GM23338 (cell line): ENCODE measurements at regions not wholly inside any gene's neighbourhood (a gene's known extent, or its start where the extent isn't known, plus 50 kb on each side); places are given as distances from the start of the nearest gene placed in this dataset.

Source experiments
- ATAC-seq: fragments of 200-7000 bp; cut with Tn5 transposase; 3 replicates; pipeline ENCODE4 v1.9.1; 2020
- DNase-seq: peaks from one replicate; pipeline ENCODE4 v3.0.0-alpha.2; 2015; ENCODE audit warnings: low spot score
- H2AFZ ChIP-seq: fragments of 200-600 bp; sonication (generic); 2 replicates; pipeline ENCODE4 v1.8.0; 2016; ENCODE audit warnings: antibody characterized with exemption, mild to moderate bottlenecking, moderate library complexity
- H3F3A ChIP-seq: fragments of 200-600 bp; sonication (generic); replicated peaks from 2 replicates; pipeline ENCODE4 v1.8.0; 2017; ENCODE audit warnings: antibody characterized with exemption, mixed run types, low read depth
- H3K27ac ChIP-seq: fragments of 200-600 bp; sonication (generic); 2 replicates; pipeline ENCODE4 v1.6.1; 2016; ENCODE audit warnings: low read depth
- H3K27me3 ChIP-seq: fragments of 200-600 bp; sonication (generic); 2 replicates; pipeline ENCODE4 v1.8.0; 2016; ENCODE audit warnings: mild to moderate bottlenecking, mixed run types, moderate library complexity; ENCODE audit not compliant: insufficient read depth
- H3K36me3 ChIP-seq: fragments of 200-600 bp; sonication (generic); 2 replicates; pipeline ENCODE4 v1.8.0; 2016; ENCODE audit warnings: mild to moderate bottlenecking; ENCODE audit not compliant: insufficient read depth
- H3K4me1 ChIP-seq: fragments of 200-600 bp; sonication (generic); 2 replicates; pipeline ENCODE4 v1.8.0; 2016; ENCODE audit warnings: mild to moderate bottlenecking, moderate library complexity; ENCODE audit not compliant: insufficient read depth
- H3K4me2 ChIP-seq: fragments of 200-600 bp; sonication (generic); 2 replicates; pipeline ENCODE4 v1.7.1; 2017; ENCODE audit warnings: mixed run types
- H3K4me3 ChIP-seq: fragments of 200-600 bp; sonication (generic); 2 replicates; pipeline ENCODE4 v1.6.1; 2016; ENCODE audit warnings: mixed run types
- H3K79me2 ChIP-seq: fragments of 200-600 bp; sonication (generic); replicated peaks from 2 replicates; pipeline ENCODE4 v1.8.0; 2017; ENCODE audit warnings: mild to moderate bottlenecking; ENCODE audit not compliant: insufficient read depth
- H3K9me2 ChIP-seq: fragments of 200-600 bp; sonication (generic); 2 replicates; pipeline ENCODE4 v1.8.0; 2017; ENCODE audit not compliant: insufficient read depth
- H4K20me1 ChIP-seq: fragments of 200-600 bp; sonication (generic); replicated peaks from 2 replicates; pipeline ENCODE4 v1.8.0; 2017; ENCODE audit warnings: mild to moderate bottlenecking; ENCODE audit not compliant: insufficient read depth
- H3K27ac Mint-ChIP-seq: 2 replicates; pipeline ENCODE4 v1.8.0; 2020; ENCODE audit warnings: inconsistent platforms, mild to moderate bottlenecking, moderate library complexity, mixed read lengths
- H3K27me3 Mint-ChIP-seq: 3 replicates; pipeline ENCODE4 v1.8.0; 2022; ENCODE audit warnings: low read depth, mild to moderate bottlenecking, moderate library complexity, mixed read lengths, inconsistent platforms; ENCODE audit not compliant: insufficient read depth, poor library complexity
- H3K36me3 Mint-ChIP-seq: 3 replicates; pipeline ENCODE4 v1.8.0; 2021; ENCODE audit warnings: low read depth, mild to moderate bottlenecking, inconsistent platforms, moderate library complexity, mixed read lengths
- H3K4me1 Mint-ChIP-seq: 3 replicates; pipeline ENCODE4 v1.8.0; 2020; ENCODE audit warnings: mild to moderate bottlenecking, inconsistent platforms, mixed read lengths
- H3K4me3 Mint-ChIP-seq: 3 replicates; pipeline ENCODE4 v1.8.0; 2021; ENCODE audit warnings: moderate library complexity, mild to moderate bottlenecking, inconsistent platforms, mixed read lengths
- H3K9me3 Mint-ChIP-seq: 3 replicates; pipeline ENCODE4 v1.8.0; 2020; ENCODE audit warnings: moderate library complexity, mild to moderate bottlenecking, inconsistent platforms, mixed read lengths
- EZH2 ChIP-seq: fragments of 200-600 bp; sonication (generic); IDR thresholded peaks from one replicate; pipeline ENCODE4 v1.8.0; 2017; ENCODE audit warnings: antibody characterized with exemption, mild to moderate bottlenecking, low read depth; ENCODE audit not compliant: unreplicated experiment
- EZH2phosphoT487 ChIP-seq: fragments of 200-600 bp; sonication (generic); IDR thresholded peaks from one replicate; pipeline ENCODE4 v1.8.1; 2018; ENCODE audit warnings: antibody characterized with exemption; ENCODE audit not compliant: unreplicated experiment
- TF ChIP-seq, protein P1 (sequence below): IDR thresholded peaks from 2 replicates; pipeline ENCODE4 v1.6.1; 2016; ENCODE audit warnings: antibody characterized with exemption
- TF ChIP-seq, protein P2 (sequence below): fragments of 250-450 bp; sonication (Bioruptor Pico); IDR thresholded peaks from 2 replicates; pipeline ENCODE4 v1.5.0; 2020; ENCODE audit warnings: mild to moderate bottlenecking, moderate library complexity
- TF ChIP-seq, protein P3 (sequence below): IDR thresholded peaks from one replicate; pipeline ENCODE4 v1.6.1; 2018; ENCODE audit warnings: antibody characterized with exemption; ENCODE audit not compliant: unreplicated experiment

DNA sequence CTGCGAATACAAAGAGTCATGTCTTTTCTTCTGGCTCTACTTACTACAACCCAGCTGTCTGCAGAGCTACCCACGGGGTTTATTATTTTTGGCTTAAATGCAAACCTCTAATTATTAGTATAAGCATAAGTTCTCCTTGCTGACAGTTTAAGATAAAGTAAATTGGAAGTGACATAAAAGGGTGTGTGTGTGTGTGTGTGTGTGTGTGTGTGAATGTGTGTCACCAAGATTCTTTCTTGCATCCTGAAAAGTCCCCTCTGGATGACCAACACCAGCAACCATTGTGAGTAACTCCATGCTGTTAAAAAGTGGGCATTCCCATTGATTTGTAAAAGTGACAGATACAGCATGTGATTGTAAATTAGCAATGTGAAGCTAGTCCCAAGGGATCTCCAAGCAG is 803.8 kb upstream of the ZNF608 start:
- Mint-ChIP-seq H3K4me3 (no peak overlapping the region), H3K36me3 (no peaks in the 10 kb centered on the region), H3K27me3 (no peaks in the 10 kb centered on the region), H3K9me3 (no peaks in the 10 kb centered on the region), H3K4me1 (peaks cover 21% of the 10 kb centered on the region), H3K27ac (peak overlapping the region; percentile 64; the same call in 1 of the 2 replicates)
- ATAC-seq, result peak; percentile 29; the same call in 2 of the 3 replicates
- DNase-seq, result no peak
- H3K79me2 ChIP-seq, result no peaks in the 10 kb centered on the region
- no peaks in the 10 kb centered on the region for H3F3A ChIP-seq
- H4K20me1 ChIP-seq, result no peaks in the 10 kb centered on the region
- H3K36me3 ChIP-seq, result no peaks in the 10 kb centered on the region
- no peak overlapping the region for H2AFZ ChIP-seq
- no peaks in the 10 kb centered on the region for H3K27me3 ChIP-seq
- TF ChIP-seq, protein P1, sequence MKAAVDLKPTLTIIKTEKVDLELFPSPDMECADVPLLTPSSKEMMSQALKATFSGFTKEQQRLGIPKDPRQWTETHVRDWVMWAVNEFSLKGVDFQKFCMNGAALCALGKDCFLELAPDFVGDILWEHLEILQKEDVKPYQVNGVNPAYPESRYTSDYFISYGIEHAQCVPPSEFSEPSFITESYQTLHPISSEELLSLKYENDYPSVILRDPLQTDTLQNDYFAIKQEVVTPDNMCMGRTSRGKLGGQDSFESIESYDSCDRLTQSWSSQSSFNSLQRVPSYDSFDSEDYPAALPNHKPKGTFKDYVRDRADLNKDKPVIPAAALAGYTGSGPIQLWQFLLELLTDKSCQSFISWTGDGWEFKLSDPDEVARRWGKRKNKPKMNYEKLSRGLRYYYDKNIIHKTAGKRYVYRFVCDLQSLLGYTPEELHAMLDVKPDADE, result no peak
- TF ChIP-seq EZH2phosphoT487 (no peak), EZH2 (no peak)
- TF ChIP-seq, protein P2, sequence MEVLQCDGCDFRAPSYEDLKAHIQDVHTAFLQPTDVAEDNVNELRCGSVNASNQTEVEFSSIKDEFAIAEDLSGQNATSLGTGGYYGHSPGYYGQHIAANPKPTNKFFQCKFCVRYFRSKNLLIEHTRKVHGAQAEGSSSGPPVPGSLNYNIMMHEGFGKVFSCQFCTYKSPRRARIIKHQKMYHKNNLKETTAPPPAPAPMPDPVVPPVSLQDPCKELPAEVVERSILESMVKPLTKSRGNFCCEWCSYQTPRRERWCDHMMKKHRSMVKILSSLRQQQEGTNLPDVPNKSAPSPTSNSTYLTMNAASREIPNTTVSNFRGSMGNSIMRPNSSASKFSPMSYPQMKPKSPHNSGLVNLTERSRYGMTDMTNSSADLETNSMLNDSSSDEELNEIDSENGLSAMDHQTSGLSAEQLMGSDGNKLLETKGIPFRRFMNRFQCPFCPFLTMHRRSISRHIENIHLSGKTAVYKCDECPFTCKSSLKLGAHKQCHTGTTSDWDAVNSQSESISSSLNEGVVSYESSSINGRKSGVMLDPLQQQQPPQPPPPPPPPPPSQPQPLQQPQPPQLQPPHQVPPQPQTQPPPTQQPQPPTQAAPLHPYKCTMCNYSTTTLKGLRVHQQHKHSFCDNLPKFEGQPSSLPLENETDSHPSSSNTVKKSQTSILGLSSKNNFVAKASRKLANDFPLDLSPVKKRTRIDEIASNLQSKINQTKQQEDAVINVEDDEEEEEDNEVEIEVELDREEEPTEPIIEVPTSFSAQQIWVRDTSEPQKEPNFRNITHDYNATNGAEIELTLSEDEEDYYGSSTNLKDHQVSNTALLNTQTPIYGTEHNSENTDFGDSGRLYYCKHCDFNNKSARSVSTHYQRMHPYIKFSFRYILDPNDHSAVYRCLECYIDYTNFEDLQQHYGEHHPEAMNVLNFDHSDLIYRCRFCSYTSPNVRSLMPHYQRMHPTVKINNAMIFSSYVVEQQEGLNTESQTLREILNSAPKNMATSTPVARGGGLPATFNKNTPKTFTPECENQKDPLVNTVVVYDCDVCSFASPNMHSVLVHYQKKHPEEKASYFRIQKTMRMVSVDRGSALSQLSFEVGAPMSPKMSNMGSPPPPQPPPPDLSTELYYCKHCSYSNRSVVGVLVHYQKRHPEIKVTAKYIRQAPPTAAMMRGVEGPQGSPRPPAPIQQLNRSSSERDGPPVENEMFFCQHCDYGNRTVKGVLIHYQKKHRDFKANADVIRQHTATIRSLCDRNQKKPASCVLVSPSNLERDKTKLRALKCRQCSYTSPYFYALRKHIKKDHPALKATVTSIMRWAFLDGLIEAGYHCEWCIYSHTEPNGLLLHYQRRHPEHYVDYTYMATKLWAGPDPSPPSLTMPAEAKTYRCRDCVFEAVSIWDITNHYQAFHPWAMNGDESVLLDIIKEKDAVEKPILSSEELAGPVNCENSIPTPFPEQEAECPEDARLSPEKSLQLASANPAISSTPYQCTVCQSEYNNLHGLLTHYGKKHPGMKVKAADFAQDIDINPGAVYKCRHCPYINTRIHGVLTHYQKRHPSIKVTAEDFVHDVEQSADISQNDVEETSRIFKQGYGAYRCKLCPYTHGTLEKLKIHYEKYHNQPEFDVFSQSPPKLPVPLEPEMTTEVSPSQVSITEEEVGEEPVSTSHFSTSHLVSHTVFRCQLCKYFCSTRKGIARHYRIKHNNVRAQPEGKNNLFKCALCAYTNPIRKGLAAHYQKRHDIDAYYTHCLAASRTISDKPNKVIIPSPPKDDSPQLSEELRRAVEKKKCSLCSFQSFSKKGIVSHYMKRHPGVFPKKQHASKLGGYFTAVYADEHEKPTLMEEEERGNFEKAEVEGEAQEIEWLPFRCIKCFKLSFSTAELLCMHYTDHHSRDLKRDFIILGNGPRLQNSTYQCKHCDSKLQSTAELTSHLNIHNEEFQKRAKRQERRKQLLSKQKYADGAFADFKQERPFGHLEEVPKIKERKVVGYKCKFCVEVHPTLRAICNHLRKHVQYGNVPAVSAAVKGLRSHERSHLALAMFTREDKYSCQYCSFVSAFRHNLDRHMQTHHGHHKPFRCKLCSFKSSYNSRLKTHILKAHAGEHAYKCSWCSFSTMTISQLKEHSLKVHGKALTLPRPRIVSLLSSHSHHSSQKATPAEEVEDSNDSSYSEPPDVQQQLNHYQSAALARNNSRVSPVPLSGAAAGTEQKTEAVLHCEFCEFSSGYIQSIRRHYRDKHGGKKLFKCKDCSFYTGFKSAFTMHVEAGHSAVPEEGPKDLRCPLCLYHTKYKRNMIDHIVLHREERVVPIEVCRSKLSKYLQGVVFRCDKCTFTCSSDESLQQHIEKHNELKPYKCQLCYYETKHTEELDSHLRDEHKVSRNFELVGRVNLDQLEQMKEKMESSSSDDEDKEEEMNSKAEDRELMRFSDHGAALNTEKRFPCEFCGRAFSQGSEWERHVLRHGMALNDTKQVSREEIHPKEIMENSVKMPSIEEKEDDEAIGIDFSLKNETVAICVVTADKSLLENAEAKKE (CRISPR knock-in tag), result no peak
- TF ChIP-seq, protein P3, sequence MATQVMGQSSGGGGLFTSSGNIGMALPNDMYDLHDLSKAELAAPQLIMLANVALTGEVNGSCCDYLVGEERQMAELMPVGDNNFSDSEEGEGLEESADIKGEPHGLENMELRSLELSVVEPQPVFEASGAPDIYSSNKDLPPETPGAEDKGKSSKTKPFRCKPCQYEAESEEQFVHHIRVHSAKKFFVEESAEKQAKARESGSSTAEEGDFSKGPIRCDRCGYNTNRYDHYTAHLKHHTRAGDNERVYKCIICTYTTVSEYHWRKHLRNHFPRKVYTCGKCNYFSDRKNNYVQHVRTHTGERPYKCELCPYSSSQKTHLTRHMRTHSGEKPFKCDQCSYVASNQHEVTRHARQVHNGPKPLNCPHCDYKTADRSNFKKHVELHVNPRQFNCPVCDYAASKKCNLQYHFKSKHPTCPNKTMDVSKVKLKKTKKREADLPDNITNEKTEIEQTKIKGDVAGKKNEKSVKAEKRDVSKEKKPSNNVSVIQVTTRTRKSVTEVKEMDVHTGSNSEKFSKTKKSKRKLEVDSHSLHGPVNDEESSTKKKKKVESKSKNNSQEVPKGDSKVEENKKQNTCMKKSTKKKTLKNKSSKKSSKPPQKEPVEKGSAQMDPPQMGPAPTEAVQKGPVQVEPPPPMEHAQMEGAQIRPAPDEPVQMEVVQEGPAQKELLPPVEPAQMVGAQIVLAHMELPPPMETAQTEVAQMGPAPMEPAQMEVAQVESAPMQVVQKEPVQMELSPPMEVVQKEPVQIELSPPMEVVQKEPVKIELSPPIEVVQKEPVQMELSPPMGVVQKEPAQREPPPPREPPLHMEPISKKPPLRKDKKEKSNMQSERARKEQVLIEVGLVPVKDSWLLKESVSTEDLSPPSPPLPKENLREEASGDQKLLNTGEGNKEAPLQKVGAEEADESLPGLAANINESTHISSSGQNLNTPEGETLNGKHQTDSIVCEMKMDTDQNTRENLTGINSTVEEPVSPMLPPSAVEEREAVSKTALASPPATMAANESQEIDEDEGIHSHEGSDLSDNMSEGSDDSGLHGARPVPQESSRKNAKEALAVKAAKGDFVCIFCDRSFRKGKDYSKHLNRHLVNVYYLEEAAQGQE, result no peak
- H3K27ac ChIP-seq, result no peak overlapping the region
- no peak overlapping the region for H3K4me3 ChIP-seq
- H3K4me1 ChIP-seq, result peaks cover 17% of the 10 kb centered on the region
- no peak overlapping the region for H3K4me2 ChIP-seq
- no peaks in the 10 kb centered on the region for H3K9me2 ChIP-seq
